Endothelial cell of umbilical vein (primary cell): ENCODE measurements at regions not wholly inside any gene's neighbourhood (a gene's known extent, or its start where the extent isn't known, plus 50 kb on each side); places are given as distances from the start of the nearest gene placed in this dataset.

Experiments used
- BruUV-seq: library from RNA; stranded (reverse); fragments of 400-500 nt; replicated peaks from 2 replicates; lab custom pipeline; 2021; lab: Mats Ljungman, UMichigan
- CTCF ChIA-PET: fragments of 300-600, 350-600 bp; sonication (Branson Sonifier 250); formaldehyde crosslinking; loops from one replicate; lab custom pipeline; 2021; ENCODE audit warnings: antibody characterized with exemption, inconsistent platforms; lab: Charles Lee
- POLR2A ChIA-PET: fragments of 300-600, 350-600 bp; sonication (Branson Sonifier 250); formaldehyde crosslinking; loops from one replicate; lab custom pipeline; 2021; ENCODE audit warnings: antibody characterized with exemption, inconsistent platforms; lab: Charles Lee
- DNase-seq: peaks from one replicate; pipeline ENCODE4 v3.0.0-alpha.2; 2011; ENCODE audit warnings: low read depth, low spot score
- FAIRE-seq: peaks from 2 replicates; lab custom pipeline; 2011; peaks lifted over from hg19 to GRCh38; lab: Jason Lieb, UNC
- H2AFZ ChIP-seq: 2 replicates; pipeline ENCODE4 v1.6.0; 2012; ENCODE audit warnings: low read depth, low read length, control low read depth, inconsistent platforms
- H3K27ac ChIP-seq: 2 replicates; pipeline ENCODE4 v1.5.1; 2011; ENCODE audit warnings: low read depth, mild to moderate bottlenecking, control low read depth, low read length, moderate library complexity; ENCODE audit not compliant: insufficient read depth
- H3K27me3 ChIP-seq, 2 experiments: 2 replicates each; pipeline versions ENCODE4 v1.6.0 to v1.6.1; 2011; ENCODE audit warnings: low read length in 2 of 2, mixed read lengths in 1 of 2; ENCODE audit not compliant: control insufficient read depth in 2 of 2, insufficient read depth in 2 of 2
- H3K36me3 ChIP-seq, 2 experiments: 2 replicates in 1 of 2; 3 replicates in 1 of 2; pipeline ENCODE4 v1.5.1; 2011; ENCODE audit warnings: low read length in 2 of 2, mild to moderate bottlenecking in 1 of 2, moderate library complexity in 1 of 2; ENCODE audit not compliant: control insufficient read depth in 2 of 2, insufficient read depth in 2 of 2; ENCODE audit errors: extremely low read depth in 1 of 2
- H3K4me1 ChIP-seq: 3 replicates; pipeline ENCODE4 v1.5.1; 2011; ENCODE audit warnings: mild to moderate bottlenecking, low read length; ENCODE audit not compliant: control insufficient read depth, insufficient read depth; ENCODE audit errors: extremely low read depth
- H3K4me2 ChIP-seq: 2 replicates; pipeline ENCODE4 v1.6.1; 2011; ENCODE audit warnings: low read length, control low read depth, mixed read lengths; ENCODE audit not compliant: insufficient read depth
- H3K4me3 ChIP-seq, 3 experiments: fragments of 200-600 bp in 1 of 3; sonication (generic), shearing (Covaris generic) in 1 of 3; replicated peaks in 1 of 3; 2 replicates each; pipeline ENCODE4 v1.5.1; 2011 to 2016; ENCODE audit warnings: control low read depth in 3 of 3, low read length in 3 of 3, mild to moderate bottlenecking in 2 of 3, inconsistent platforms in 1 of 3, low read depth in 1 of 3, moderate library complexity in 1 of 3; ENCODE audit not compliant: insufficient read depth in 1 of 3
- H3K79me2 ChIP-seq: 2 replicates; pipeline ENCODE4 v1.6.0; 2012; ENCODE audit warnings: low read length, inconsistent platforms; ENCODE audit not compliant: control insufficient read depth, insufficient read depth
- H3K9ac ChIP-seq: replicated peaks from 2 replicates; pipeline ENCODE3; 2011; ENCODE audit warnings: low read length, control low read depth; ENCODE audit not compliant: insufficient read depth; ENCODE audit errors: extremely low read depth
- H3K9me1 ChIP-seq: replicated peaks from 3 replicates; pipeline ENCODE4 v1.6.0; 2011; ENCODE audit warnings: mild to moderate bottlenecking, low read length; ENCODE audit not compliant: control insufficient read depth, insufficient read depth; ENCODE audit errors: extremely low read depth
- H3K9me3 ChIP-seq: replicated peaks from 2 replicates; pipeline ENCODE4 v1.5.1; 2012; ENCODE audit warnings: low read length, inconsistent platforms; ENCODE audit not compliant: control insufficient read depth, insufficient read depth
- H4K20me1 ChIP-seq: replicated peaks from 2 replicates; pipeline ENCODE3; 2011; ENCODE audit warnings: mild to moderate bottlenecking, low read length; ENCODE audit not compliant: control insufficient read depth, insufficient read depth; ENCODE audit errors: extremely low read depth
- CTCF ChIP-seq, 2 donors: IDR thresholded peaks; 1 replicate in 1 of 2; 2 replicates in 1 of 2; pipeline ENCODE4 v1.5.1; 2011; ENCODE audit warnings: low read length in 2 of 2, mild to moderate bottlenecking in 2 of 2, moderate library complexity in 2 of 2, control low read depth in 1 of 2, inconsistent platforms in 1 of 2, low read depth in 1 of 2; ENCODE audit not compliant: insufficient read depth in 1 of 2; ENCODE audit errors: extremely low read depth in 1 of 2
- EZH2 ChIP-seq: IDR thresholded peaks from 2 replicates; pipeline ENCODE4 v1.6.1; 2012; ENCODE audit warnings: borderline replicate concordance, low read depth, mild to moderate bottlenecking, moderate library complexity, low read length, inconsistent platforms; ENCODE audit not compliant: severe bottlenecking
- FOS ChIP-seq: IDR thresholded peaks from 2 replicates; pipeline ENCODE4 v1.6.1; 2011; ENCODE audit warnings: mild to moderate bottlenecking, low read length, moderate library complexity, borderline replicate concordance; ENCODE audit not compliant: insufficient read depth
- GATA2 ChIP-seq: IDR thresholded peaks from 2 replicates; pipeline ENCODE4 v1.7.0; 2011; ENCODE audit warnings: low read depth, mild to moderate bottlenecking, moderate library complexity, mixed read lengths, low read length; ENCODE audit not compliant: insufficient read length, insufficient read depth
- JUN ChIP-seq: IDR thresholded peaks from 2 replicates; pipeline ENCODE4 v1.6.1; 2011; ENCODE audit warnings: borderline replicate concordance, low read depth; ENCODE audit not compliant: insufficient read length, insufficient read depth
- MAX ChIP-seq: IDR thresholded peaks from 2 replicates; pipeline ENCODE4 v1.6.1; 2011; ENCODE audit not compliant: insufficient read depth, insufficient read length
- MYC ChIP-seq: IDR thresholded peaks from one replicate; pipeline ENCODE4 v1.6.1; 2011; ENCODE audit warnings: mild to moderate bottlenecking, low read depth, low read length
- POLR2A ChIP-seq: IDR thresholded peaks from 2 replicates; pipeline ENCODE4 v1.6.1; 2012; ENCODE audit warnings: low read depth, mild to moderate bottlenecking, control low read depth, low read length
- POLR2AphosphoS5 ChIP-seq: IDR thresholded peaks from 2 replicates; pipeline ENCODE4 v1.6.1; 2012; ENCODE audit warnings: low read depth, mild to moderate bottlenecking, control low read depth, low read length, moderate library complexity; ENCODE audit not compliant: insufficient read depth
- dilution Hi-C: fragments of 300-500 bp; cut with MboI; formaldehyde crosslinking; loops from one replicate; pipeline ENCODE4 v1.15.0; 2019; ENCODE audit warnings: low sequenced_read_pairs; ENCODE audit not compliant: extremely low pct_ligation_motif_present
- intact Hi-C: fragments of 100-400 bp; cut with micrococcal nuclease; formaldehyde crosslinking; loops from one replicate; pipeline ENCODE4 v1.10.0; 2022

- Histone ChIP-seq H3K79me2 (no peaks in the 10 kb centered on the region), H3K4me3 (no peak overlapping the region), H3K27me3 (no peaks in the 10 kb centered on the region), H3K4me1 (no peaks in the 10 kb centered on the region), H3K9me1 (no peaks in the 10 kb centered on the region), H3K9ac (no peak overlapping the region), H3K36me3 (no peaks in the 10 kb centered on the region), H3K27ac (no peak overlapping the region), H3K4me2 (no peak overlapping the region), H2AFZ (no peak overlapping the region), H4K20me1 (no peaks in the 10 kb centered on the region), H3K9me3 (no peaks in the 10 kb centered on the region)
- dilution Hi-C loops: no loop called here
- POLR2A ChIA-PET: no interaction called here
- no TSS peak for BruUV-seq
- DNase-seq (no peak), FAIRE-seq (no peak)
- intact Hi-C loops: no loop called here
- TF ChIP-seq MAX (no peak), POLR2AphosphoS5 (no peak), MYC (no peak), POLR2A (no peak), FOS (no peak), GATA2 (no peak), JUN (no peak), EZH2 (no peak), CTCF (IDR thresholded peaks at IDR 0.05; ENCODE audit: extremely low read depth in 1 of 2, insufficient read depth in 1 of 2, low read depth in 1 of 2, low read length in 2 of 2) (no peak)
- CTCF ChIA-PET: interaction anchor here (1.5 kb wide), 1 partner anchor 8 kb away, joined by 7 read pairs; no protein-coding TSS in a partner anchor
Measured at GRCh38 chr1:60273185-60273584, 199.6 kb upstream of the C1orf87 start.
